Liver (tissue), 3 donors: ENCODE measurements at regions not wholly inside any gene's neighbourhood (a gene's known extent, or its start where the extent isn't known, plus 50 kb on each side); places are given as distances from the start of the nearest gene placed in this dataset.

ENCODE experiments used
- FOXA1 ChIP-seq: IDR thresholded peaks from 2 replicates; pipeline ENCODE4 v1.6.1; 2016; ENCODE audit warnings: antibody characterized with exemption
- GABPA ChIP-seq, 2 donors: IDR thresholded peaks in 1 of 2; conservative IDR thresholded peaks in 1 of 2; 2 replicates each; pipeline ENCODE4 v1.6.1; 2016; ENCODE audit warnings: antibody characterized with exemption in 2 of 2, mild to moderate bottlenecking in 1 of 2, moderate library complexity in 1 of 2
- HNF4A ChIP-seq, 2 donors: conservative IDR thresholded peaks; 2 replicates each; pipeline ENCODE4 v1.6.1; 2016; ENCODE audit warnings: antibody characterized with exemption in 2 of 2, mild to moderate bottlenecking in 2 of 2
- JUND ChIP-seq, 2 donors: IDR thresholded peaks; 2 replicates each; pipeline ENCODE4 v1.6.1; 2016; ENCODE audit warnings: antibody characterized with exemption in 2 of 2
- RAD21 ChIP-seq, 2 donors: IDR thresholded peaks; 2 replicates each; pipeline ENCODE4 v1.6.1; 2016; ENCODE audit warnings: antibody characterized with exemption in 2 of 2, mild to moderate bottlenecking in 2 of 2
- REST ChIP-seq: IDR thresholded peaks from 2 replicates; pipeline ENCODE4 v1.6.1; 2016; ENCODE audit warnings: antibody characterized with exemption, mild to moderate bottlenecking
- RXRA ChIP-seq, 2 donors: IDR thresholded peaks; 2 replicates each; pipeline ENCODE4 v1.6.1; 2017 to 2018; ENCODE audit warnings: antibody characterized with exemption in 2 of 2, mild to moderate bottlenecking in 1 of 2
- SP1 ChIP-seq: IDR thresholded peaks from 2 replicates; pipeline ENCODE4 v1.6.1; 2018; ENCODE audit warnings: antibody characterized with exemption, mild to moderate bottlenecking
- TAF1 ChIP-seq: conservative IDR thresholded peaks from 2 replicates; pipeline ENCODE4 v1.6.1; 2016; ENCODE audit warnings: antibody characterized with exemption, mild to moderate bottlenecking
- YY1 ChIP-seq: IDR thresholded peaks from 2 replicates; pipeline ENCODE4 v1.6.1; 2016; ENCODE audit warnings: antibody characterized with exemption, mild to moderate bottlenecking
- TF ChIP-seq, protein P1 (sequence below): fragments of 150-350 bp; IDR thresholded peaks from 2 replicates; pipeline ENCODE4 v1.5.1; 2017; ENCODE audit warnings: improper control_type of control experiment, low read depth, low read length; ENCODE audit not compliant: missing input control
- TF ChIP-seq, protein P2 (sequence below): IDR thresholded peaks from 2 replicates; pipeline ENCODE4 v1.6.1; 2016; ENCODE audit warnings: antibody characterized with exemption
- TF ChIP-seq, protein P3 (sequence below): IDR thresholded peaks from 2 replicates; pipeline ENCODE4 v1.6.1; 2016; ENCODE audit warnings: antibody characterized with exemption
- donor health status: healthy.
- donor health status: healthy.

DNA sequence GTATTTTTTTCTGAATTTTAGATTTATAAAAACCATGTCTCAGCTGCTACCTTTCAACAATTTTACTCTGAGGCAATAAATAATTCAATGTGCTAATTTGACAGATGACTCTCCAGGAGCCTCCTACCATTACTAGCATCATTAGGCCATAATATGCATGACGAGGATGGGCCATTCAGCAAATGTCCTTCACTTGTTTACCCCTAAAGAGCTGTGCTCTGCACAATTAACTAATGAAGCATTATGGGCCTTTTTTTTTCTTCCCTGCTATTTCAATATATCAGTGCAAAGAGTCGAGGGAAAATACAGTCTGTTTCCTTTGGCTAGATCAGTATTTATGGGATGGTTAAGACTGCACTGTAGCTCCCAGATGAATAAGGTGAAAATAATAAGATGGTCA is 627.2 kb downstream of the ISL1 start:
- TF ChIP-seq, protein P1, sequence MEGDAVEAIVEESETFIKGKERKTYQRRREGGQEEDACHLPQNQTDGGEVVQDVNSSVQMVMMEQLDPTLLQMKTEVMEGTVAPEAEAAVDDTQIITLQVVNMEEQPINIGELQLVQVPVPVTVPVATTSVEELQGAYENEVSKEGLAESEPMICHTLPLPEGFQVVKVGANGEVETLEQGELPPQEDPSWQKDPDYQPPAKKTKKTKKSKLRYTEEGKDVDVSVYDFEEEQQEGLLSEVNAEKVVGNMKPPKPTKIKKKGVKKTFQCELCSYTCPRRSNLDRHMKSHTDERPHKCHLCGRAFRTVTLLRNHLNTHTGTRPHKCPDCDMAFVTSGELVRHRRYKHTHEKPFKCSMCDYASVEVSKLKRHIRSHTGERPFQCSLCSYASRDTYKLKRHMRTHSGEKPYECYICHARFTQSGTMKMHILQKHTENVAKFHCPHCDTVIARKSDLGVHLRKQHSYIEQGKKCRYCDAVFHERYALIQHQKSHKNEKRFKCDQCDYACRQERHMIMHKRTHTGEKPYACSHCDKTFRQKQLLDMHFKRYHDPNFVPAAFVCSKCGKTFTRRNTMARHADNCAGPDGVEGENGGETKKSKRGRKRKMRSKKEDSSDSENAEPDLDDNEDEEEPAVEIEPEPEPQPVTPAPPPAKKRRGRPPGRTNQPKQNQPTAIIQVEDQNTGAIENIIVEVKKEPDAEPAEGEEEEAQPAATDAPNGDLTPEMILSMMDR = no peak
- TF ChIP-seq TAF1 = no peak
- TF ChIP-seq REST = no peak
- TF ChIP-seq RAD21 (IDR thresholded peaks at IDR 0.05) = no peak
- TF ChIP-seq, protein P2, sequence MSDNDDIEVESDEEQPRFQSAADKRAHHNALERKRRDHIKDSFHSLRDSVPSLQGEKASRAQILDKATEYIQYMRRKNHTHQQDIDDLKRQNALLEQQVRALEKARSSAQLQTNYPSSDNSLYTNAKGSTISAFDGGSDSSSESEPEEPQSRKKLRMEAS = no peak
- TF ChIP-seq FOXA1 = no peak
- no peak for TF ChIP-seq RXRA (IDR thresholded peaks at IDR 0.05)
- TF ChIP-seq SP1 = no peak
- TF ChIP-seq GABPA (IDR thresholded peaks at IDR 0.05 in 1 of 2, conservative IDR thresholded peaks at IDR 0.05 in 1 of 2) = no peak
- TF ChIP-seq HNF4A (conservative IDR thresholded peaks at IDR 0.05) = no peak
- no peak for TF ChIP-seq JUND (IDR thresholded peaks at IDR 0.05)
- TF ChIP-seq, protein P3, sequence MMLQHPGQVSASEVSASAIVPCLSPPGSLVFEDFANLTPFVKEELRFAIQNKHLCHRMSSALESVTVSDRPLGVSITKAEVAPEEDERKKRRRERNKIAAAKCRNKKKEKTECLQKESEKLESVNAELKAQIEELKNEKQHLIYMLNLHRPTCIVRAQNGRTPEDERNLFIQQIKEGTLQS = no peak
- no peak for TF ChIP-seq YY1
